Fibroblast of lung (primary cell): ENCODE measurements at regions not wholly inside any gene's neighbourhood (a gene's known extent, or its start where the extent isn't known, plus 50 kb on each side); places are given as distances from the start of the nearest gene placed in this dataset.

Source experiments
- CTCF ChIP-seq, 2 donors: IDR thresholded peaks in 1 of 2; conservative IDR thresholded peaks in 1 of 2; 1 replicate in 1 of 2; 2 replicates in 1 of 2; pipeline ENCODE4 v1.5.1; 2011 to 2012; ENCODE audit warnings: low read length in 2 of 2, control low read depth in 1 of 2, inconsistent platforms in 1 of 2, low read depth in 1 of 2, mild to moderate bottlenecking in 1 of 2
- EZH2 ChIP-seq: IDR thresholded peaks from 2 replicates; pipeline ENCODE4 v1.5.1; 2012; ENCODE audit warnings: low read length, control low read depth, mild to moderate bottlenecking; ENCODE audit errors: missing control alignments

GRCh38 chrX:96407981-96408380, 276.7 kb upstream of the DIAPH2 start:
- TF ChIP-seq CTCF (conservative IDR thresholded peaks at IDR 0.05 in 1 of 2, IDR thresholded peaks at IDR 0.05 in 1 of 2; ENCODE audit: low read depth in 1 of 2, low read length in 2 of 2): no peak
- no peak for TF ChIP-seq EZH2
